HG03442 (cell line): ENCODE measurements at regions not wholly inside any gene's neighbourhood (a gene's known extent, or its start where the extent isn't known, plus 50 kb on each side); places are given as distances from the start of the nearest gene placed in this dataset.
"Not testable (repeated sequence)": the region's sequence is repeated elsewhere in the genome, so short reads cannot be mapped to it uniquely, and the experiment has no call there.

Experiments used
- ATAC-seq: cut with Tn5 transposase; IDR thresholded peaks from one replicate; pipeline ENCODE4 v1.9.1; 2021; ENCODE audit warnings: mild to moderate bottlenecking, moderate library complexity; ENCODE audit not compliant: unreplicated experiment

DNA sequence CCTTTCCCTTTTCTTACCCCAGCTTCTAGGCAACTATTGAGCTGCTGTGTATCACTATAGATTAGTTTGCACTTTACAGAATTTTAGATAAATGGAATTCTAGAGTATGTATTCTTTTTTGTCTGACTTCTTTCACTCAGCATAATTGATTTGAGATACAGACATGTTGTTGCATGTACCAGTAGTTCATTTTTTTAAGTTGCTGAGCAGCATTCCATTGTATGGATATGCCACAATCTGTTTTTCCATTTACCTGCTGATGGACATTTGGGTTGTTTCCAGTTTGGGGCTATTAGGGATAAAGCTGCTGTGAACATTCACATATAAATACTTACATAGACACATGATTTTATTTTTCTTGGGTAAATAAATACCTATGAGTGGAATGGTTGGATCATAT lies 135.7 kb downstream of the IGF1 start:
- no peak for ATAC-seq

GRCh38 chr12:102343361-102344121 lies 136.8 kb downstream of the IGF1 start:
- no peak for ATAC-seq

GRCh38 chr12:102342281-102343006 lies 137.9 kb downstream of the IGF1 start:
- no peak for ATAC-seq

- ATAC-seq: no peak
Measured at GRCh38 chr12:102334765-102335164, 137.1 kb upstream of the PMCH start.

DNA sequence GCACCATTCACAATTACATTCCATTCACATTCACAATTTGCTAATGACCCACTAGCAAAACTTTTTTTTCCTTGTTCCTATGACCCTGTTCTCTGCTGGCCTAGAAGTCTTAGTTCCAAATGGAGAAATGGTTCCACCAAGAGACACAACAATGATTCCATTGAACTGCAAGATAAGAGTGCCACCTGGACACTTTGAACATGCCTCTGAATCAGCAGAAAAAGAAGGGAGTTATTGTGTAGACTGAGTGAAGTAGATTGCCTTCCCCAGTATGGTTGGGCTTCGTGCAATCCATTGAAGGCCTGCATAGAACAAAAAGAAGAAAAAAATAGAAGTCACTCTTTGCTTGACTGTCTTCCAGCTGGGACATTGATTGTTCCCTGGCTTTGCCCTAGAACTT lies 133.8 kb upstream of the PMCH start:
- no peak for ATAC-seq

DNA sequence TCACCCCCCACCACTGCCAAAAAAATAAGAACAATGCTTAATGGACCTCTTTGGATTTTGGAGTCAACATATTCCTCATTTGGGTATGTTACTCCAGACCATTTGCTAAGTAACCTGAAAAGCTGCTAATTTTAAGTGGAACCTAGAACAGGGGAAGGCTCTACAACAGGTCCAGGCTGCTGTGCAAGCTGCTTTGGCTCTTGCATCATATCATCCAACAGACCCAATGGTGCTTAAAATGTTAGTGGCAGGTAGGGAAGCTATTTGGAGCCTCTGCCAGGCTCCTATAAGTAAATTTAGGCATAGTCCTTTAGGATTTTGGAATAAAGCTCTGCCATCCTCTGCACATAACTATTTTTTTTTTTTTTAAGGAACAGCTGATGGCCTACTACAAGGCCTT lies 132.2 kb upstream of the PMCH start:
- ATAC-seq: no peak

DNA sequence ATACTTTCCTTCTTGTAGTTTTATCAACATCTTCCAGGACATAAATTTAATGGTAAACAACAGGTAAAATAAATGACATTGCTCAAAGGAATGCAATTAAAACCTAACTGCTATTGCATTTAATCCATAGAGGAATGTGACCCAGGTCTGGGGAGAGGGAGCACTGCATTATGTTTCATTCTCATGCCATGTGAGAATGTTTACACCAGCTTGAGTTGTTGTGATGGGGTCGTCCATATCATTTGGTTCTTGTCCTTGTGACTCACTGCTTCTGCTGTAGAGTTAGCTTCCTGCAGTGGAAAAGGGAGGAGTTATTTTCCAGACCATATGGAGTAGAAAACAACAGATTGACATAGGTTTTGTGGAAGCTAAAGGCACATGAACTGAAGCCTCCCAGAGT lies 129.3 kb upstream of the PMCH start:
- ATAC-seq: no peak

- not testable (repeated sequence) for ATAC-seq
Measured at GRCh38 chr12:102325108-102325507, 127.5 kb upstream of the PMCH start.

DNA sequence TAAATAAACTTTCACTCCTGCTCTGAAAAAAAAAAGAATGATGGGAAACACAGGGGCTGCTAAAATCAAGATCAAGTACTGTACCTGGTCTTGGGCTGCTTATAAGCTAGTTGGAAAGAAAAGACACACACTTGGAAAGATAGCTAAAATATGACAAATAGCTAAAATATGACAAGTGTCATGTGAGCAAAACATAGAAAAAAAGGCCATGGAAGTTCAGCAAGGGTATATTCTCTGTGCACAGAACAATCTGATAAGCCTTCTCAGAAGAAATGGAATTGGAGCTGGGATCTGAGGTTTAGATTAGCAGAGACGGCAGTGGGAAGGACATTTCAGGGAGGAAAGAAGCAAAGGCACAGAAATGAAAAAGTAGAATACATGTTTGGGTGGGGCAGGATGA lies 126.2 kb upstream of the PMCH start:
- ATAC-seq: no peak

- no peak for ATAC-seq
Measured at GRCh38 chr12:102322254-102322653, 124.6 kb upstream of the PMCH start.

DNA sequence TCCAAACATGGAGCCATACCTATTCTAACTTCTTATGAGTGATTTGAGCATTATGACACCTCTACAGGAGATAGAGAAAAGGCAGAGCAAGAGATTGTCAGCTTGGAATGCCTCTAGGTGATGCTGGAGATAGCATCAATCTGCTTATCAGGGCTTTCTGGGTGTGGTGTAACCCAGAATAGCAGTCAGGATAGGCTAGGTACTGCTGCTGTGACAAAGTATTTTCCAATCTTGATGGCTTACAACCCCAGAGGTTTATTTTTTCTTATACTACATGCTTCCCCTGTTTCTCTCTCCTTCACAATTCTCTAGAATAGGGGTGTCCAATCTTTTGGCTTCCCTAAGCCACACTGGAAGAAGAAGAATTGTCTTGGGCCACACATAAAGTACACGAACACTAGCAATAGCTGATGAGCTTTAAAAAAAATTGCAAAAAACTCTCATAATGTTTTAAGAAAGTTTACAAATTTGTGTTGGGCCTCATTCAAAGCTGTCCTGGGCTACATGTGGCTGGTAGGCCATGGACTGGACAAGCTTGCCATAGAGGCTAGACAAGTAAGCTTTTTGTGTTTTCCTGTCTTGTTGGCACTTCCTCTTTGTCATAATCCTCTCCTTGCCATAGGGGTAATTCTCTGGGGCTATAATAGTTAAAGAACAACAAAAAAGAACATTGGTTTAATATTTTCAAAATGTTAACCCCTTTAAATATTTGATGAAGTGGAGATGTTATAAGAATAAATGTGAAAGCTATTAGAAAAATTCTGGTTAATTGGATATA lies 123.9 kb upstream of the PMCH start:
- ATAC-seq: no peak

GRCh38 chr12:102317155-102317554 lies 119.5 kb upstream of the PMCH start:
- no peak for ATAC-seq

DNA sequence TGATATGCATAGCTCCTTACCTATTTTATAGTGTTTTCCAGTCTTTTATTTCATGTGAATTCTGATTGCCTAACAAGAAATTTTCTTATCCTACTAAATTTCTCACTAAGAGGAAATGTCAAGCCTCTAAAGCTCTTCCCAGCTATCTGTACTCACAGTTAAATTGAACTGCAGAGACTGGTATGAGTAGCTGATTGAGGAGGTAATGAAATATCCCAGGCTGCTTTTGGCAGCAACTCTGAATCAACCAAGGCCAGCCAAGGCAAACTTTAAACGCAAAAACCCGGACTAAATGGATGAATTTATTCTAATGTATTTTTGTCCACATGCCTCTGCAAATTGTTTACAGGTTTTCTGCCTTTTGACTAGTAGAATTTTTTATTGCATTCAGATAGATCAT lies 119.1 kb upstream of the PMCH start:
- ATAC-seq: no peak

- no peak for ATAC-seq
Measured at GRCh38 chr12:102314821-102315220, 117.2 kb upstream of the PMCH start.

DNA sequence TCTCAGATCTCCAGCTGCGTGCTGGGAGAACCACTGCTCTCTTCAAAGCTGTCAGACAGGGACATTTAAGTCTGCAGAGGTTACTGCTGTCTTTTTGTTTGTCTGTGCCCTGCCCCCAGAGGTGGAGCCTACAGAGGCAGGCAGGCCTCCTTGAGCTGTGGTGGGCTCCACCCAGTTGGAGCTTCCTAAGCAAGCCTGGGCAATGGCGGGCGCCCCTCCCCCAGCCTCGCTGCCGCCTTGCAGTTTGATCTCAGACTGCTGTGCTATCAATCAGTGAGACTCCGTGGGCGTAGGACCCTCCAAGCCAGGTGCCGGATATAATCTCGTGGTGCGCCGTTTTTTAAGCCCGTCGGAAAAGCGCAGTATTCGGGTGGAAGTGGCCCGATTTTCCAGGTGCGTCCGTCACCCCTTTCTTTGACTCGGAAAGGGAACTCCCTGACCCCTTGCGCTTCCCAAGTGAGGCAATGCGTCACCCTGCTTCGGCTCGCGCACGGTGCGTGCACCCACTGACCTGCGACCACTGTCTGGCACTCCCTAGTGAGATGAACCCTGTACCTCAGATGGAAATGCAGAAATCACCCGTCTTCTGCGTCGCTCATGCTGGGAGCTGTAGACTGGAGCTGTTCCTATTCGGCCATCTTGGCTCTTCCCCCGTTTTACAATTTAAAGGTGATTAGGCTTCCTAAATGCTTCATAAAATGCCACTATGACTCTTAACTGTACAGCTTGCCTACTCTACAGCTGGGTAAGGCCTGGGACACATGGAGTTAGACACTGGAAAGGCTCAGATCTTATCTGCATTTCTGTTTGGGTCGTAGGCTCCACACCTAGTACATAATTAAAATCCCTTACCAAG lies 115.7 kb upstream of the PMCH start:
- not testable (repeated sequence) for ATAC-seq

DNA sequence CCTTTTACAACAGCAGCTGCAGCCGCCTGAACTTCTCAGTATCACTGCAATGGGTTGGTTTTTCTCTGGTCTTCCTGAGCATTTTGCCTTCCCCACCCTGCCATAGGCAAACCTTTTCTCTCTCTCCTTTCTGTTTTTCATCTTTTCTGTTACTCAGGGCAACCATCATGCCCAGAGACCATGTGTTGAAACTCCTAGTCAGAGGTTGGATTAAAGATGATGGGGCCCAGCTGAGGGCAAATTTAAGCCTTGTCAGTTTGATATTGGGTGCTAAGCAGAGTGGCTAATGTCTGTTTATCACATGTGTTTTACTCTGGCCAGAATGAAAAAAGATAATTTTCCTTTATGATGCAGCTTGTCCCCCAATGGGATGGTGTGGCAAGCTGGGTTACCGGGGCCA lies 107.9 kb upstream of the PMCH start:
- no peak for ATAC-seq

- not testable (repeated sequence) for ATAC-seq
Measured at GRCh38 chr12:102304667-102305066, 107.0 kb upstream of the PMCH start.

DNA sequence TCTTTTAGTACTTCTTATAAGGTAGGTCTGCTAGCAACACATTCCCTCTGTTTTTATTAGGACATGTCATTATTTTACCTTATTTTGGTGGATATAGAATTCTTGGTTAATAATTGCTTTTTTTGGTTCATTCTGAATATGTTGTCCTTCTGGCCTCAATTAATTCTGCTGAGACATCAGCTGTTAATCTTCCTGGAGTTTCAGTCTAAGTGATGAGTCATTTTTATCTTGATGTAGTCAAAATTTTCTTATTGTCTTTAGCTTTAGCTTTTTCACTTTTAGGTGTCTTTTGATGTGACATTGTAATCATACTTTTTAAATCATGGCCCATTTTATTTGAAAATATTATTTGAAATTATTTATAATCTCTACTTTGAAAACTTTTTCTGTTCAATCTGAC lies 104.9 kb upstream of the PMCH start:
- no peak for ATAC-seq

DNA sequence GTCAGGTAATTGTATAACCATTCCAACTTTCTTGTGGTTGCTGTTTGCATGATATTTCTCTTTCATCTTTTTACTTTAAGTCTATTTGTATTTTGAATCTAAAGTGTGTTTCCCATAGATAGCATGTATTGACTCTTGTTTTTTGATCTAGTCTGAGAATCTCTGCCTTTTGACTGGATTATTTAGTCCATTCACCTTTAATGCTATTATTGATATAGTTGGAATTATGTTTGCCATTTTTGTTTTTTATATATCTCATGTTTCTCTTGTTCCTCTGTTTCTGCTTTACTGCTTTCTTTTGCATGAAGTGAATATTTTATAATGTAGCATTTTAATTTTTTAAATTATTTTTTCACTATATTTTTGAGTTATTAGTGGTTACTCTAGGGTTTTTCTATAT lies 103.9 kb upstream of the PMCH start:
- ATAC-seq: no peak

DNA sequence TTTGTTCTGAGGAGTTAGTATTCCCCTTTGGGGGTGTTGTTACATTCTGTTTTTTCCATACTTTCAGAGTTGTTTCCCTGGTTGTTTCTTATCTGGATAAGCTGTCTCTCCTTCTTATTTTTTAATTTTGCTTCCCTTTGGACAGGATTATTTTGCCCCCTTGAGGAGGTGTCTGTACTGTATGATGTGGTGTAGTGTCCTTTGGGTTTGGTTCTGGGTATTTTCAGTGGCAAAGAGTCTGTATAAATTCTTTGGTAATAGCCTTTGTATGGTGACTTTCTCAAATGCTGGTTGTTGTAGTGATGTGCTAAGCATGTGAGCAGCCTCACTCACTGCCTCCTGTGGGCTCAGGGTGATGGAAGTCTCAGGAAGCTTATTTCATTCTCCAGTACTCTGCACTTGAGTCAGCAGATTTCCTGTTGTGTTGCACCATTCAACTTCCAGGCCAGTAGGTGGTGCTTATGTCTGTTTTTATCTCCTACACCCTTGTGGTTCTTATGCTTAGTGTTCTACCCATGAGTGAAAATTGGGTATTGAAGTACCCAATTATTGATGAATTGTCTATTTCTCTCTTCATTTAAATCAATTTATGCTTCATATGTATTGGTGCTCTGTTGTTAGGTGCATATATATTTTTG lies 103.3 kb upstream of the PMCH start:
- peak; percentile 82 for ATAC-seq
